Fibroblast of lung (primary cell): ENCODE measurements at regions not wholly inside any gene's neighbourhood (a gene's known extent, or its start where the extent isn't known, plus 50 kb on each side); places are given as distances from the start of the nearest gene placed in this dataset.

Source experiments
- DNase-seq, 2 donors: peaks; one replicate each; pipeline versions ENCODE4 v3.0.0 to v3.0.0-alpha.2; 2010; ENCODE audit warnings: low read depth in 2 of 2
- H2AFZ ChIP-seq: 2 replicates; pipeline ENCODE4 v1.5.1; 2012; ENCODE audit warnings: low read length, control low read depth, inconsistent platforms
- H3K27ac ChIP-seq: 2 replicates; pipeline ENCODE4 v1.5.1; 2011; ENCODE audit warnings: low read length, control low read depth; ENCODE audit not compliant: insufficient read depth
- H3K27me3 ChIP-seq: 2 replicates; pipeline ENCODE4 v1.5.1; 2011; ENCODE audit warnings: mild to moderate bottlenecking, low read length; ENCODE audit not compliant: control insufficient read depth, insufficient read depth
- H3K36me3 ChIP-seq: 2 replicates; pipeline ENCODE4 v1.5.1; 2011; ENCODE audit warnings: low read length; ENCODE audit not compliant: control insufficient read depth, insufficient read depth
- H3K4me1 ChIP-seq: 2 replicates; pipeline ENCODE4 v1.5.1; 2011; ENCODE audit warnings: low read length; ENCODE audit not compliant: control insufficient read depth, insufficient read depth; ENCODE audit errors: extremely low read depth
- H3K4me2 ChIP-seq: 2 replicates; pipeline ENCODE4 v1.5.1; 2011; ENCODE audit warnings: low read length, control low read depth; ENCODE audit not compliant: insufficient read depth; ENCODE audit errors: extremely low read depth
- H3K4me3 ChIP-seq, 4 experiments: fragments of 200-600 bp in 1 of 4; sonication (generic) in 1 of 4; replicated peaks in 1 of 4; 2 replicates each; pipeline ENCODE4 v1.5.1; 2011 to 2016; ENCODE audit warnings: low read length in 4 of 4, low read depth in 3 of 4, mild to moderate bottlenecking in 3 of 4, control low read depth in 2 of 4, inconsistent platforms in 1 of 4, mixed read lengths in 1 of 4; ENCODE audit not compliant: insufficient read depth in 1 of 4; ENCODE audit errors: control extremely low read depth in 1 of 4
- H3K79me2 ChIP-seq: 2 replicates; pipeline ENCODE4 v1.5.1; 2012; ENCODE audit warnings: mild to moderate bottlenecking, low read length, inconsistent platforms; ENCODE audit not compliant: control insufficient read depth, insufficient read depth
- H3K9ac ChIP-seq: 2 replicates; pipeline ENCODE4 v1.5.1; 2011; ENCODE audit warnings: mild to moderate bottlenecking, low read length, control low read depth; ENCODE audit not compliant: insufficient read depth
- H3K9me3 ChIP-seq: 2 replicates; pipeline ENCODE4 v1.5.1; 2012; ENCODE audit warnings: low read depth, low read length; ENCODE audit not compliant: control insufficient read depth, insufficient read depth
- H4K20me1 ChIP-seq: 2 replicates; pipeline ENCODE4 v1.5.1; 2011; ENCODE audit warnings: low read length; ENCODE audit not compliant: control insufficient read depth, insufficient read depth; ENCODE audit errors: extremely low read depth
- CTCF ChIP-seq, 2 donors: IDR thresholded peaks in 1 of 2; conservative IDR thresholded peaks in 1 of 2; 1 replicate in 1 of 2; 2 replicates in 1 of 2; pipeline ENCODE4 v1.5.1; 2011 to 2012; ENCODE audit warnings: low read length in 2 of 2, control low read depth in 1 of 2, inconsistent platforms in 1 of 2, low read depth in 1 of 2, mild to moderate bottlenecking in 1 of 2
- EZH2 ChIP-seq: IDR thresholded peaks from 2 replicates; pipeline ENCODE4 v1.5.1; 2012; ENCODE audit warnings: low read length, control low read depth, mild to moderate bottlenecking; ENCODE audit errors: missing control alignments

DNA sequence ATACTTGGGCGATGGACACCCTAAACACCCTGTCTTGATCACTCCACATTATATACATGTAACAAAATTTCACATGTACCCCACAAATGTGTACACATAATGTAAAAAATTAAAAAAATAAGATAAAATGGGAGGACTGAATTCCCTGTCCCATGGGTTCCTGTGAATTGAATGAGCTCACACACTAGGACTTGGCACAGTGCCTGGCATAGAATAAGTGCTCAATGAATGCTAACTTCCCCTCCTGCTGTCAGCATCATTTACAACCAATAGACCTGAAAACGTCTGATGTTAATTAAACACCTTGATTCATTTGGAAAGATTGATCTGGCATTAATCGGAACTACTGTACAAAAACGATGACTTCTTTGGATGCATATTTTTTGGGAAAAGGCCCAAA is 117.3 kb upstream of the ZNF438 start:
- no peak overlapping the region for H3K4me3 ChIP-seq
- no peaks in the 10 kb centered on the region for H4K20me1 ChIP-seq
- no peak overlapping the region for H3K27ac ChIP-seq
- no peak overlapping the region for H3K9ac ChIP-seq
- H3K4me1 ChIP-seq: peaks cover 11% of the 10 kb centered on the region
- no peaks in the 10 kb centered on the region for H3K79me2 ChIP-seq
- no peak overlapping the region for H3K4me2 ChIP-seq
- no peaks in the 10 kb centered on the region for H3K27me3 ChIP-seq
- H2AFZ ChIP-seq: no peak overlapping the region
- H3K36me3 ChIP-seq: no peaks in the 10 kb centered on the region
- DNase-seq: no peak
- H3K9me3 ChIP-seq: no peaks in the 10 kb centered on the region
- TF ChIP-seq CTCF (conservative IDR thresholded peaks at IDR 0.05 in 1 of 2, IDR thresholded peaks at IDR 0.05 in 1 of 2; ENCODE audit: low read depth in 1 of 2, low read length in 2 of 2) (no peak), EZH2 (no peak)

DNA sequence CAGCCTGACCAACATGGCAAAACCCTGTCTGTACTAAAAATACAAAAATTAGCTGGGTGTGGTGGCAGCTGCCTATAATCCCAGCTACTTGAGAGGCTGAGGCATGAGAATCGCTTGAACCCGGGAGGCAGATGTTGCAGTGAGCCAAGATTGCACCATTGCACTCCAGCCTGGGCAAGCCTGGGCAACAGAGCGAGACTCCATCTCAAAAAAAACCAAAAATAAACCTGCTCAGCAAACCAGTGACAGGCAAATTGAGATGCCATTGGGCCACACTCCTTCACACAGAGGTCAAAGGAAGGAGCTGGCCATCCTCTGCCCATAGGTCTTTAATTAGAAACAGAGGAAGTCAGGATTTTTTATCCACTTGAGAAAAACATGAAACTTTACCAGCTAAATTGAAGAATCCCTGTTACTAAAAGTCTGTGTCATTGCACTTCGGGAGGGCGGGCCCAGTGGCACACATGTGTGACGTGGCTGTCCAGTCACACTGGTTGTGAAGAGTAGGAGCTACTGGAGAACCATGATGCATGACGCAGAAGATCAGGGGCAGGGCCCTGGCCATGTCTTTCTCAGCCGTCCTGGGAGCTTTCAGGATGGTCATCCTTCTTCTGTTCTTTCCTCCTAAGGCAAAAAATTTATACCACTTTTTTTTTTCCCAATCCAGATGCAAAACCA is 118.3 kb upstream of the ZNF438 start:
- Histone ChIP-seq H2AFZ (no peak overlapping the region), H3K27ac (no peak overlapping the region), H3K27me3 (no peaks in the 10 kb centered on the region), H3K36me3 (no peaks in the 10 kb centered on the region), H4K20me1 (no peaks in the 10 kb centered on the region), H3K9me3 (no peaks in the 10 kb centered on the region), H3K4me1 (peaks cover 11% of the 10 kb centered on the region), H3K79me2 (no peaks in the 10 kb centered on the region), H3K4me2 (no peak overlapping the region), H3K4me3 (no peak overlapping the region), H3K9ac (no peak overlapping the region)
- TF ChIP-seq EZH2 (no peak), CTCF (conservative IDR thresholded peaks at IDR 0.05 in 1 of 2, IDR thresholded peaks at IDR 0.05 in 1 of 2; ENCODE audit: low read depth in 1 of 2, low read length in 2 of 2) (no peak)
- DNase-seq: no peak

GRCh38 chr10:31151301-31151700 is 119.6 kb upstream of the ZNF438 start:
- no peaks in the 10 kb centered on the region for H3K36me3 ChIP-seq
- no peaks in the 10 kb centered on the region for H4K20me1 ChIP-seq
- H3K27ac ChIP-seq: no peak overlapping the region
- TF ChIP-seq CTCF (conservative IDR thresholded peaks at IDR 0.05 in 1 of 2, IDR thresholded peaks at IDR 0.05 in 1 of 2; ENCODE audit: low read depth in 1 of 2, low read length in 2 of 2) (no peak), EZH2 (no peak)
- H3K27me3 ChIP-seq: no peaks in the 10 kb centered on the region
- H3K79me2 ChIP-seq: no peaks in the 10 kb centered on the region
- peaks cover 7% of the 10 kb centered on the region for H3K4me1 ChIP-seq
- no peak overlapping the region for H3K4me3 ChIP-seq
- H3K4me2 ChIP-seq: no peak overlapping the region
- no peak for DNase-seq
- no peaks in the 10 kb centered on the region for H3K9me3 ChIP-seq
- no peak overlapping the region for H2AFZ ChIP-seq
- no peak overlapping the region for H3K9ac ChIP-seq
